BJ (cell line): ENCODE measurements at regions not wholly inside any gene's neighbourhood (a gene's known extent, or its start where the extent isn't known, plus 50 kb on each side); places are given as distances from the start of the nearest gene placed in this dataset.
"Not testable (repeated sequence)": the region's sequence is repeated elsewhere in the genome, so short reads cannot be mapped to it uniquely, and the experiment has no call there.

Experiments used
- CTCF ChIA-PET: fragments of 350-600 bp; formaldehyde crosslinking; extraction: SDS; loops from one replicate; lab custom pipeline; 2021; ENCODE audit warnings: antibody characterized with exemption, inconsistent platforms; lab: Yijun Ruan, JAX
- POLR2A ChIA-PET: fragments of 300-600 bp; sonication (Branson Sonifier 250); formaldehyde crosslinking; extraction: SDS; loops from one replicate; lab custom pipeline; 2021; ENCODE audit warnings: antibody characterized with exemption; lab: Charles Lee
- DNase-seq: peaks from one replicate; pipeline ENCODE4 v3.0.0-alpha.2; 2011; ENCODE audit warnings: low read depth
- H3K27me3 ChIP-seq: 2 replicates; pipeline ENCODE4 v1.6.0; 2011; ENCODE audit warnings: low read length; ENCODE audit not compliant: control insufficient read depth, insufficient read depth
- H3K36me3 ChIP-seq: 2 replicates; pipeline ENCODE4 v1.5.1; 2011; ENCODE audit warnings: low read length; ENCODE audit not compliant: control insufficient read depth, insufficient read depth
- H3K4me3 ChIP-seq: 2 replicates; pipeline ENCODE4 v1.5.1; 2011; ENCODE audit warnings: low read depth, mild to moderate bottlenecking, control low read depth, low read length
- TF ChIP-seq, protein P1 (sequence below): IDR thresholded peaks from 2 replicates; pipeline ENCODE4 v1.5.1; 2011; ENCODE audit warnings: low read depth, mild to moderate bottlenecking, control low read depth, inconsistent platforms, low read length, moderate library complexity; ENCODE audit not compliant: insufficient read depth

DNA sequence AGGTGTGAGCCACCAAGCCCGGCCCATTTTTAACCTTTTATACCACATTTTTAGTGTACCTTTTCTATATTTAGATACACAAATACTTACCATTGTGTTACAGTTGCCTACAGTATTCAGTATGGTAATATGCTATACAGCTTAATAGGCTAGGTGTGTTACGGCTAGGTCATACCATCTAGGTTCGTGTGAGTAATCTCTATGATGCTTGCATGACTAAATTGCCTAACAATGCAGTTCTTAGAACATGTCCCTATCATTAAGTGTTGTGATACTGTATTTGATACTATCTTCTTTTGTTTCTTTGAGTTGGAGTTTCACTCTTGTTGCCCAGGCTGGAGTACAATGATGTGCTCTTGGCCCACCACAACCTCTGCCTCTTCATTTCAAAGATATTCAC, 387.7 kb upstream of the SASH1 start:
- H3K36me3 ChIP-seq: no peaks in the 10 kb centered on the region
- no peak for DNase-seq
- ChIA-PET CTCF (no interaction called here), POLR2A (no interaction called here)
- H3K4me3 ChIP-seq: no peak overlapping the region
- H3K27me3 ChIP-seq: no peaks in the 10 kb centered on the region
- TF ChIP-seq, protein P1, sequence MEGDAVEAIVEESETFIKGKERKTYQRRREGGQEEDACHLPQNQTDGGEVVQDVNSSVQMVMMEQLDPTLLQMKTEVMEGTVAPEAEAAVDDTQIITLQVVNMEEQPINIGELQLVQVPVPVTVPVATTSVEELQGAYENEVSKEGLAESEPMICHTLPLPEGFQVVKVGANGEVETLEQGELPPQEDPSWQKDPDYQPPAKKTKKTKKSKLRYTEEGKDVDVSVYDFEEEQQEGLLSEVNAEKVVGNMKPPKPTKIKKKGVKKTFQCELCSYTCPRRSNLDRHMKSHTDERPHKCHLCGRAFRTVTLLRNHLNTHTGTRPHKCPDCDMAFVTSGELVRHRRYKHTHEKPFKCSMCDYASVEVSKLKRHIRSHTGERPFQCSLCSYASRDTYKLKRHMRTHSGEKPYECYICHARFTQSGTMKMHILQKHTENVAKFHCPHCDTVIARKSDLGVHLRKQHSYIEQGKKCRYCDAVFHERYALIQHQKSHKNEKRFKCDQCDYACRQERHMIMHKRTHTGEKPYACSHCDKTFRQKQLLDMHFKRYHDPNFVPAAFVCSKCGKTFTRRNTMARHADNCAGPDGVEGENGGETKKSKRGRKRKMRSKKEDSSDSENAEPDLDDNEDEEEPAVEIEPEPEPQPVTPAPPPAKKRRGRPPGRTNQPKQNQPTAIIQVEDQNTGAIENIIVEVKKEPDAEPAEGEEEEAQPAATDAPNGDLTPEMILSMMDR: no peak

GRCh38 chr6:147958683-147959082, 384.0 kb upstream of the SASH1 start:
- H3K36me3 ChIP-seq: no peaks in the 10 kb centered on the region
- no peak for DNase-seq
- H3K4me3 ChIP-seq: no peak overlapping the region
- no peaks in the 10 kb centered on the region for H3K27me3 ChIP-seq
- TF ChIP-seq, protein P1: no peak
- CTCF ChIA-PET: interaction anchor here (0.7 to 1.2 kb wide), 2 partner anchors 20 to 83 kb away, joined by 3 read pairs; no protein-coding TSS in a partner anchor
- POLR2A ChIA-PET: no interaction called here

GRCh38 chr6:147961481-147962141, 381.0 kb upstream of the SASH1 start:
- Histone ChIP-seq H3K4me3 (no peak overlapping the region), H3K36me3 (no peaks in the 10 kb centered on the region), H3K27me3 (no peaks in the 10 kb centered on the region)
- TF ChIP-seq, protein P1: no peak
- POLR2A ChIA-PET: no interaction called here
- no peak for DNase-seq
- CTCF ChIA-PET: interaction anchor here (1.4 kb wide), 2 partner anchors 8 to 10 kb away, joined by 3 to 5 read pairs; no protein-coding TSS in a partner anchor

DNA sequence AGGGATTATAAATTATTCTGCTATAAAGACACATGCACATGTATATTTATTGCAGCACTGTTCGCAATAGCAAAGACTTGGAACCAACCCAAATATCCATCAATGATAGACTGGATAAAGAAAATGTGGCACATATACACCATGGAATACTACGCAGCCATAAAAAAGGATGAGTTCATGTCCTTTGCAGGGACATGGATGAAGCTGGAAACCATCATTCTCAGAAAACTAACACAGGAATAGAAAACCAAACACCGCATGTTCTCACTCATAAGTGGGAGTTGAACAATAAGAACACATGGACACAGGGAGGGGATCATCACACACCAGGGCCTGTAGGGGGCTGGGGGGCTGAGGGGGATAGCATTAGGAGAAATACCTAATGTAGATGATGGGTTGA, 377.2 kb upstream of the SASH1 start:
- H3K36me3 ChIP-seq, H3K27me3 ChIP-seq, H3K4me3 ChIP-seq, DNase-seq, CTCF ChIA-PET, POLR2A ChIA-PET: not testable (repeated sequence)

GRCh38 chr6:147970970-147971369, 371.7 kb upstream of the SASH1 start:
- TF ChIP-seq, protein P1: 0 out of 2 replicates have a peak, but pooled peaks have one; percentile 6
- H3K27me3 ChIP-seq: no peaks in the 10 kb centered on the region
- CTCF ChIA-PET: interaction anchor here (0.9 to 1.4 kb wide), 3 partner anchors 9 to 62 kb away, joined by 3 to 4 read pairs (median 3); no protein-coding TSS in a partner anchor
- H3K4me3 ChIP-seq: no peak overlapping the region
- DNase-seq: no peak
- POLR2A ChIA-PET: no interaction called here
- H3K36me3 ChIP-seq: no peaks in the 10 kb centered on the region
